ENCODE measurements at regions not wholly inside any gene's neighbourhood (a gene's known extent, or its start where the extent isn't known, plus 50 kb on each side); places are given as distances from the start of the nearest gene placed in this dataset.
"Not testable (repeated sequence)": the region's sequence is repeated elsewhere in the genome, so short reads cannot be mapped to it uniquely, and the experiment has no call there.

DNA sequence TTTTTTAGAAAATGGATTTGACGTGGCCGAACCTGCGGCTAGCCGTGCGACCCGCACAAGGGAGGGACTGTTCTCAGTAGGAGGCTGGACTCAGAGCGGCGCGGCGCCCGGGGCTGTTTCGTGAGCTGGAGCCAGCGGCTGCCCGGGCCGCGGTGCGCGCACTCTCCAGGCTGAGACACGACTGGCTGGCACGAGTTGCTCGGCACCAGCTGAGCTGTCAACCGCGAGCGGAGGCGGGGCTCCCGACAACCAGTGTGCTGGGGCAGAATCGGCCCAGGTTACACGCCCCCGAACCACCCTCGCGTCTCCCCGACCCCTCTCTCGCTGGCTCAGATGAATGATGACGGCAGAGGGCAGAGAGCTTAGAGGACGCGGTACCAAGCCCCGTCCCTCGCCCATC lies 182.3 kb upstream of the NBPF9 start:
- H3K36me3 ChIP-seq; H3K27ac ChIP-seq; H3K9me3 ChIP-seq; H3K4me3 ChIP-seq; intact Hi-C loops (cut with DNase I); H3K27me3 ChIP-seq; H3K4me1 ChIP-seq (ENCODE audit: insufficient read depth): not testable (repeated sequence)
- peak in 3 of 5 donors; percentile 14 to 16 (median 15) for DNase-seq
- WGBS, 3 donors = 0 to 1% methylated on average over 8 to 15 of the region's 38 CpGs; no CpG with 5 or more reads in 1 of the 3 donors

DNA sequence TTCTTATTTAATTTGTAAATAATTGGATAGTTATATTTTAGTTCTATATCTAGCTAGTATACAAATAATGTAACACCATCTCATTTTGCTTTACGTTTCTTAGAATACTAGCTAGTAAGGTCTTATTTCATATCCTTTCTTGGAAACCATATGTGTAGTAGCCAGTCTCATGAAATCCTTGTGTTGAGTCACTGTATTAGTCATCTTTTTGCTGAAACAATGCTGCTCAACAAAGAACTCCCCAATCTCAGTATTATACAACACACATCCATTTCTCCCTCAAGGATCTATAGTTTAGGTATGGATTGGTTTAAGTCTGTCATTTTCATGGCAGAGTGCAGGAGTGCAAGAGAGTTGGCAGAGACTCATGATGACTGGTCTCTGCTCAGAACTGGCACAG lies 185.2 kb upstream of the NBPF9 start:
- WGBS, 3 donors = 86 to 100% (median 94%) methylated on average over 1 of the region's 1 CpG
- H3K27me3 ChIP-seq; H3K4me3 ChIP-seq; H3K27ac ChIP-seq; intact Hi-C loops (cut with DNase I); H3K9me3 ChIP-seq; H3K4me1 ChIP-seq (ENCODE audit: insufficient read depth); DNase-seq; H3K36me3 ChIP-seq: not testable (repeated sequence)

DNA sequence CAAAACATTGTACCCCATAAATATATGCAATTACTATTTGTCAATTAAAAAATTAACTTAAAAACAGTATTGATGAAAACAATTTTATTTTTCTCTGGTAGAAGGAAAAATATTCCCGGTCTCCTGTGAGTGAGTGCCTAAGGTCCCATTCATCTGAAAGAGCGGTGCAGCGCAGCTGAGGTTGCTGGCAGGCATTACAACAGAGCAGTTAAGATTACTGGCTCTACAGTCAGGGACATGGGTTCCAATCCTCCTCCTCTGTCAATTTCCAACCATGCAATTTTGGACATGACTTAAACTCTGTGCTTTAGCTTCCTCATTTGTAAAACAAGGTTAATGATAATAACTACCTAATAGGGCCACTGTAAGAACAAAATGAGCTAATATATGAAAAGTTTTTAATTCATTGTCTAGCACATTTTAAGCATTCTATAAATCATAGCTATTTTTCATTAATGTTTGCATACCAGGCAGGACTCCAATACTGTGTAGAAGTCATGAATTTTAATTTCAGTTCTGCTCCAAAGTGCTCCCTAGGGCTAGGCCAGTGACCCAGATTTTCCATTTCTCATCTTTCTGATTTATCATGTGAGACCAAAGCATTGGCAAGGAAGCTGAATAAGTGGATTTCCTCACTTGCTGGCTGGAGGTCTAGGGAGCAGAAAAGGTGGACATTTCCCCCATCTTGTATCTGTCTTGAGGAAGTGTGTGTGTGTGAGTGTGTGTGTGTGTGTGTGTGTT lies 174.2 kb upstream of the NBPF19 start:
- H3K4me3 ChIP-seq; H3K27me3 ChIP-seq; H3K4me1 ChIP-seq (ENCODE audit: insufficient read depth); H3K27ac ChIP-seq; H3K36me3 ChIP-seq; DNase-seq; intact Hi-C loops (cut with DNase I); H3K9me3 ChIP-seq: not testable (repeated sequence)
- WGBS, 3 donors = no CpG with 5 or more reads among the region's 3 CpGs

DNA sequence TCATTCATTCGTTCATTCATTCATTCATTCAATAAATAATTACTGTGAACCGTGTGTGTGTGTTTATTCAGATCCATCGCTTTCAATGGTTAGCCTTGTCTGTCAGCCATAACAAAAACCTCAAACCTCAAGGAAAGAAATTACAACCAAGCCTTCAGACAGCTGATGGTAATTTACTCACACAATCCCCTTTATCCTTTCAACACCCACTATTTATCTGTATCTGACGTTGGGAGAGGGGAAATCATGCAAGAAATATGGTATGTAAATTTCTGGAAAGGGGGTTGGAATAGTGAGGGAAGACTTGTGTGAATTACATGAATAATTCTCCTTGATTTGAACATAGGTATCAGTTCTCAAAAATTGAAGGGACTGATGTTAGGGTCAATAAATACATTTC lies 173.6 kb upstream of the NBPF19 start:
- intact Hi-C loops (cut with DNase I); H3K27ac ChIP-seq; H3K27me3 ChIP-seq; H3K9me3 ChIP-seq; H3K4me3 ChIP-seq; H3K36me3 ChIP-seq; H3K4me1 ChIP-seq (ENCODE audit: insufficient read depth); DNase-seq: not testable (repeated sequence)
- WGBS, 3 donors = 67 to 73% (median 70%) methylated on average over 3 to 4 of the region's 4 CpGs

- H3K27me3 ChIP-seq; DNase-seq; H3K4me1 ChIP-seq (ENCODE audit: insufficient read depth); H3K27ac ChIP-seq; H3K9me3 ChIP-seq; H3K4me3 ChIP-seq; H3K36me3 ChIP-seq; intact Hi-C loops (cut with DNase I): not testable (repeated sequence)
- no CpG with 5 or more reads among the region's 2 CpGs for WGBS, 3 donors
These were observed 170.0 kb upstream of the NBPF19 start for GRCh38 chr1:149304796-149305195.

- H3K4me3 ChIP-seq; H3K27ac ChIP-seq; H3K27me3 ChIP-seq; H3K36me3 ChIP-seq; intact Hi-C loops (cut with DNase I); H3K4me1 ChIP-seq (ENCODE audit: insufficient read depth); DNase-seq; H3K9me3 ChIP-seq: not testable (repeated sequence)
- 92% methylated on average over 2 of the region's 8 CpGs; no CpG with 5 or more reads in 2 of the 3 donors for WGBS, 3 donors
These were observed 167.2 kb upstream of the NBPF19 start for GRCh38 chr1:149307640-149308039.

GRCh38 chr1:149314921-149315320 lies 159.9 kb upstream of the NBPF19 start:
- H3K4me3 ChIP-seq; H3K27ac ChIP-seq; H3K4me1 ChIP-seq (ENCODE audit: insufficient read depth); H3K36me3 ChIP-seq; H3K27me3 ChIP-seq; H3K9me3 ChIP-seq; DNase-seq; intact Hi-C loops (cut with DNase I): not testable (repeated sequence)
- 83 to 100% (median 85%) methylated on average over 1 to 2 of the region's 2 CpGs for WGBS, 3 donors

- DNase-seq; H3K4me1 ChIP-seq (ENCODE audit: insufficient read depth); intact Hi-C loops (cut with DNase I); H3K27ac ChIP-seq; H3K27me3 ChIP-seq; H3K9me3 ChIP-seq; H3K36me3 ChIP-seq; H3K4me3 ChIP-seq: not testable (repeated sequence)
- no CpG with 5 or more reads among the region's 48 CpGs for WGBS, 3 donors
These were observed 153.7 kb upstream of the NBPF19 start for GRCh38 chr1:149320971-149321731.

GRCh38 chr1:149321732-149322016 lies 153.2 kb upstream of the NBPF19 start:
- DNase-seq; H3K27ac ChIP-seq; H3K4me1 ChIP-seq (ENCODE audit: insufficient read depth); intact Hi-C loops (cut with DNase I); H3K4me3 ChIP-seq; H3K9me3 ChIP-seq; H3K36me3 ChIP-seq; H3K27me3 ChIP-seq: not testable (repeated sequence)
- no CpG with 5 or more reads among the region's 12 CpGs for WGBS, 3 donors

DNA sequence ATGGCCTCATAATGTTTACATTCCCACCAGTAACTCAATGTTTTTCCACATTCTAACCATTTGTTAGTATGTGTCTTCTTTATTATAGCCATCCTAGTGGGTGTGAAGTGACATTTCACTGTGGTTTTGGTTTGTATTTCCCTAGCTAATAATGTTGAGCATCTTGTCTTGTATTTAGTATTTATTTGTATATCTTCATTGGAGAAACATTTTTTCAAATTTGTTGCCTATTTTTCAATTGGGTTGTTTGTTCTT lies 144.8 kb upstream of the NBPF19 start:
- H3K9me3 ChIP-seq; intact Hi-C loops (cut with DNase I); H3K4me1 ChIP-seq (ENCODE audit: insufficient read depth); H3K27me3 ChIP-seq; H3K27ac ChIP-seq; DNase-seq; H3K36me3 ChIP-seq; H3K4me3 ChIP-seq: not testable (repeated sequence)

- DNase-seq; intact Hi-C loops (cut with DNase I); H3K36me3 ChIP-seq; H3K4me3 ChIP-seq; H3K9me3 ChIP-seq; H3K4me1 ChIP-seq (ENCODE audit: insufficient read depth); H3K27ac ChIP-seq; H3K27me3 ChIP-seq: not testable (repeated sequence)
- WGBS, 3 donors = no CpG with 5 or more reads among the region's 2 CpGs
These were observed 138.8 kb upstream of the NBPF19 start for GRCh38 chr1:149336082-149336481.

- H3K27me3 ChIP-seq; H3K4me3 ChIP-seq; H3K4me1 ChIP-seq (ENCODE audit: insufficient read depth); H3K27ac ChIP-seq; H3K9me3 ChIP-seq; intact Hi-C loops (cut with DNase I); DNase-seq; H3K36me3 ChIP-seq: not testable (repeated sequence)
- no CpG with 5 or more reads among the region's 18 CpGs for WGBS, 3 donors
These were observed 136.6 kb upstream of the NBPF19 start for GRCh38 chr1:149338221-149338691.

Measured in ovary (tissue), 7 donors.